SK-N-SH (cell line): ENCODE measurements at regions not wholly inside any gene's neighbourhood (a gene's known extent, or its start where the extent isn't known, plus 50 kb on each side); places are given as distances from the start of the nearest gene placed in this dataset.

Experiments
- CTCF ChIA-PET: fragments of 300-600, 350-600 bp; formaldehyde crosslinking; extraction: SDS; loops from one replicate; lab custom pipeline; 2021; lab: Yijun Ruan, JAX
- POLR2A ChIA-PET: fragments of 350-600 bp; sonication (Branson Sonifier 250); formaldehyde crosslinking; extraction: SDS; loops from one replicate; lab custom pipeline; 2020; ENCODE audit warnings: antibody characterized with exemption, inconsistent platforms; lab: Yijun Ruan, JAX
- DNase-seq: peaks from one replicate; pipeline ENCODE4 v3.0.0; 2012
- H2AFZ ChIP-seq: fragments of 200-600 bp; sonication (generic); 2 replicates; pipeline ENCODE4 v1.8.1; 2016; ENCODE audit warnings: antibody characterized with exemption, mild to moderate bottlenecking, low read depth
- H3F3A ChIP-seq: fragments of 200-600 bp; sonication (generic); replicated peaks from 2 replicates; pipeline ENCODE3; 2016; ENCODE audit warnings: antibody characterized with exemption, mild to moderate bottlenecking; ENCODE audit not compliant: insufficient read depth
- H3K27ac ChIP-seq, 2 experiments: fragments of 200-500 bp in 1 of 2; fragments of 200-600 bp in 1 of 2; sonication (Bioruptor generic) in 1 of 2; sonication (generic), shearing (Covaris generic) in 1 of 2; 2 replicates each; pipeline versions ENCODE4 v1.5.1 to v1.6.1; 2014 to 2016; ENCODE audit warnings: low read depth in 2 of 2, inconsistent platforms in 1 of 2, low read length in 1 of 2, mild to moderate bottlenecking in 1 of 2, mixed read lengths in 1 of 2
- H3K27me3 ChIP-seq: fragments of 200-600 bp; sonication (generic), shearing (Covaris generic); 2 replicates; pipeline ENCODE4 v1.6.1; 2016; ENCODE audit warnings: mixed run types; ENCODE audit not compliant: insufficient read depth
- H3K36me3 ChIP-seq, 2 experiments: fragments of 200-500 bp in 1 of 2; fragments of 200-600 bp in 1 of 2; sonication (Bioruptor generic) in 1 of 2; sonication (generic) in 1 of 2; replicated peaks in 1 of 2; 2 replicates each; pipeline versions ENCODE3 to v1.5.1; 2014 to 2016; ENCODE audit warnings: low read length in 1 of 2, mild to moderate bottlenecking in 1 of 2; ENCODE audit not compliant: insufficient read depth in 2 of 2, control insufficient read depth in 1 of 2
- H3K4me1 ChIP-seq, 2 experiments: fragments of 200-500 bp in 1 of 2; fragments of 200-600 bp in 1 of 2; sonication (Bioruptor generic) in 1 of 2; sonication (generic), shearing (Covaris generic) in 1 of 2; 2 replicates each; pipeline versions ENCODE4 v1.5.1 to v1.6.1; 2014 to 2016; ENCODE audit warnings: low read depth in 1 of 2, low read length in 1 of 2, mixed run types in 1 of 2; ENCODE audit not compliant: insufficient read depth in 2 of 2, control insufficient read depth in 1 of 2
- H3K4me2 ChIP-seq: fragments of 200-600 bp; sonication (generic), shearing (Covaris generic); 2 replicates; pipeline ENCODE4 v1.6.1; 2017; ENCODE audit warnings: mixed run types
- H3K4me3 ChIP-seq, 2 experiments: fragments of 200-500 bp in 1 of 2; fragments of 200-600 bp in 1 of 2; sonication (Bioruptor generic) in 1 of 2; sonication (generic), shearing (Covaris generic) in 1 of 2; 2 replicates each; pipeline versions ENCODE4 v1.5.1 to v1.8.1; 2014 to 2016; ENCODE audit warnings: low read depth in 2 of 2, inconsistent platforms in 1 of 2, low read length in 1 of 2, mild to moderate bottlenecking in 1 of 2, mixed read lengths in 1 of 2, moderate library complexity in 1 of 2
- H3K79me2 ChIP-seq: fragments of 200-600 bp; sonication (generic); 2 replicates; pipeline ENCODE4 v1.8.1; 2017; ENCODE audit warnings: mild to moderate bottlenecking; ENCODE audit not compliant: insufficient read depth
- H3K9ac ChIP-seq: fragments of 200-600 bp; sonication (generic); 2 replicates; pipeline ENCODE4 v1.6.1; 2017; ENCODE audit warnings: mixed run types
- H3K9me2 ChIP-seq: fragments of 200-600 bp; sonication (generic); 2 replicates; pipeline ENCODE4 v1.6.1; 2017; ENCODE audit warnings: mixed run types
- H3K9me3 ChIP-seq: fragments of 200-600 bp; sonication (generic); 2 replicates; pipeline ENCODE4 v1.6.1; 2017; ENCODE audit warnings: mixed run types, mild to moderate bottlenecking, moderate library complexity
- H4K20me1 ChIP-seq: fragments of 200-600 bp; sonication (generic); 2 replicates; pipeline ENCODE4 v1.6.1; 2017; ENCODE audit warnings: mild to moderate bottlenecking, mixed run types; ENCODE audit not compliant: insufficient read depth
- CHD2 ChIP-seq: fragments of 150-350 bp; IDR thresholded peaks from 2 replicates; pipeline ENCODE4 v1.6.1; 2018; ENCODE audit warnings: low read length; ENCODE audit not compliant: partially characterized antibody
- EZH2phosphoT487 ChIP-seq: fragments of 200-600 bp; sonication (generic); IDR thresholded peaks from 2 replicates; pipeline ENCODE4 v1.6.1; 2017; ENCODE audit warnings: low read depth, mixed run types, mild to moderate bottlenecking, antibody characterized with exemption, moderate library complexity, borderline replicate concordance
- FOSL2 ChIP-seq: IDR thresholded peaks from 2 replicates; pipeline ENCODE4 v1.4.0; 2012; ENCODE audit warnings: low read depth, mild to moderate bottlenecking, moderate library complexity, borderline replicate concordance
- FOXJ3 ChIP-seq: sonication (generic); formaldehyde crosslinking; IDR thresholded peaks from 2 replicates; pipeline ENCODE4 v1.5.1; 2020; ENCODE audit warnings: mild to moderate bottlenecking, missing genetic modification reagents
- GATA2 ChIP-seq: sonication (generic); formaldehyde crosslinking; IDR thresholded peaks from 2 replicates; pipeline ENCODE4 v1.5.0; 2020; ENCODE audit warnings: mild to moderate bottlenecking, missing genetic modification reagents
- IRF3 ChIP-seq: fragments of 150-350 bp; IDR thresholded peaks from 2 replicates; pipeline ENCODE4 v1.6.1; 2016; ENCODE audit warnings: mild to moderate bottlenecking, low read depth, low read length
- MAX ChIP-seq: IDR thresholded peaks from 2 replicates; pipeline ENCODE4 v1.4.0; 2012; ENCODE audit warnings: low read depth
- MEF2A ChIP-seq: IDR thresholded peaks from 2 replicates; pipeline ENCODE4 v1.4.0; 2012; ENCODE audit warnings: low read depth, borderline replicate concordance
- MXI1 ChIP-seq: IDR thresholded peaks from 2 replicates; pipeline ENCODE4 v1.6.1; 2012; ENCODE audit warnings: mild to moderate bottlenecking, low read depth, low read length, improper control_type of control experiment
- NRF1 ChIP-seq: IDR thresholded peaks from 2 replicates; pipeline ENCODE4 v1.6.1; 2012; ENCODE audit warnings: low read depth, mild to moderate bottlenecking, low read length
- POLR2AphosphoS5 ChIP-seq: IDR thresholded peaks from 2 replicates; pipeline ENCODE4 v1.6.1; 2012; ENCODE audit warnings: low read depth, low read length
- REST ChIP-seq: IDR thresholded peaks from 2 replicates; pipeline ENCODE4 v1.6.1; 2012; ENCODE audit warnings: mild to moderate bottlenecking, low read depth, low read length, moderate library complexity
- RFX5 ChIP-seq: IDR thresholded peaks from 2 replicates; pipeline ENCODE4 v1.6.1; 2012; ENCODE audit warnings: mild to moderate bottlenecking, improper control_type of control experiment, low read length
- RXRA ChIP-seq: IDR thresholded peaks from 2 replicates; pipeline ENCODE4 v1.4.0; 2012; ENCODE audit warnings: low read depth, mild to moderate bottlenecking, borderline replicate concordance
- SIN3A ChIP-seq: IDR thresholded peaks from 2 replicates; pipeline ENCODE4 v1.6.1; 2012; ENCODE audit warnings: low read depth, mild to moderate bottlenecking, low read length, moderate library complexity, borderline replicate concordance
- SMC3 ChIP-seq: IDR thresholded peaks from 2 replicates; pipeline ENCODE4 v1.6.1; 2012; ENCODE audit warnings: low read depth, low read length, improper control_type of control experiment
- TCF12 ChIP-seq: IDR thresholded peaks from 2 replicates; pipeline ENCODE4 v1.4.0; 2012
- TEAD4 ChIP-seq: IDR thresholded peaks from 2 replicates; pipeline ENCODE4 v1.4.0; 2012; ENCODE audit warnings: mild to moderate bottlenecking, borderline replicate concordance; ENCODE audit not compliant: insufficient read depth
- USF2 ChIP-seq: fragments of 150-350 bp; IDR thresholded peaks from 2 replicates; pipeline ENCODE4 v1.6.1; 2017; ENCODE audit warnings: antibody characterized with exemption, low read length, low read depth, borderline replicate concordance

- H3K4me3 ChIP-seq, result no peak overlapping the region
- peaks cover 0 to 2% of the 10 kb centered on the region in 2 experiments; a peak in 1 of 4 replicates for H3K4me1 ChIP-seq
- POLR2A ChIA-PET, result no interaction called here
- no peaks in the 10 kb centered on the region for H4K20me1 ChIP-seq
- H3K36me3 ChIP-seq, result no peaks in the 10 kb centered on the region
- no peaks in the 10 kb centered on the region for H3K27me3 ChIP-seq
- no peak overlapping the region for H3K9ac ChIP-seq
- H3K9me2 ChIP-seq, result no peaks in the 10 kb centered on the region
- no peaks in the 10 kb centered on the region for H3F3A ChIP-seq
- no peak for DNase-seq
- CTCF ChIA-PET, result no interaction called here
- H3K4me2 ChIP-seq, result no peak overlapping the region
- H3K79me2 ChIP-seq, result no peaks in the 10 kb centered on the region
- no peaks in the 10 kb centered on the region for H3K9me3 ChIP-seq
- TF ChIP-seq FOXJ3 (CRISPR knock-in tag) (no peak), CHD2 (no peak), REST (no peak), USF2 (no peak), EZH2phosphoT487 (no peak), POLR2AphosphoS5 (no peak), MEF2A (no peak), SMC3 (no peak), RXRA (no peak), FOSL2 (no peak), IRF3 (no peak), RFX5 (no peak), TCF12 (no peak), MAX (no peak)
- H2AFZ ChIP-seq, result no peak overlapping the region
- H3K27ac ChIP-seq, result no peak overlapping the region
Measured at GRCh38 chr9:95777136-95777535, 98.4 kb upstream of the ERCC6L2 start.

GRCh38 chr9:95776176-95776575, 99.3 kb upstream of the ERCC6L2 start:
- Histone ChIP-seq H3K4me2 (no peak overlapping the region), H3K36me3 (no peaks in the 10 kb centered on the region), H3K9me2 (no peaks in the 10 kb centered on the region), H2AFZ (no peak overlapping the region), H3K27ac (no peak overlapping the region; a peak in 1 of 4 replicates), H3K4me3 (no peak overlapping the region), H3K79me2 (no peaks in the 10 kb centered on the region), H4K20me1 (no peaks in the 10 kb centered on the region), H3F3A (no peaks in the 10 kb centered on the region), H3K27me3 (no peaks in the 10 kb centered on the region), H3K4me1 (peaks cover 0 to 2% of the 10 kb centered on the region in 2 experiments; a peak in 1 of 4 replicates), H3K9ac (no peak overlapping the region), H3K9me3 (no peaks in the 10 kb centered on the region)
- ChIA-PET POLR2A (no interaction called here), CTCF (no interaction called here)
- no peak for DNase-seq
- TF ChIP-seq SIN3A, result no peak
- no peak for TF ChIP-seq RXRA
- 0 out of 2 replicates have a peak, but pooled peaks have one; percentile 19 for TF ChIP-seq MXI1
- no peak for TF ChIP-seq NRF1
- no peak for TF ChIP-seq TEAD4
- no peak for TF ChIP-seq MAX
- no peak for TF ChIP-seq GATA2 (CRISPR knock-in tag)
